Motor neuron (in vitro differentiated cells): ENCODE measurements at regions not wholly inside any gene's neighbourhood (a gene's known extent, or its start where the extent isn't known, plus 50 kb on each side); places are given as distances from the start of the nearest gene placed in this dataset.

ENCODE experiments used
- ATAC-seq, 8 experiments: fragments of 200-7000 bp; cut with Tn5 transposase; replicated peaks in 6 of 8; 2 replicates each; pipeline ENCODE4 v1.8.0; 2021; ENCODE audit warnings: mild to moderate bottlenecking in 8 of 8, moderate library complexity in 8 of 8
- H3K27ac ChIP-seq, 2 donors: fragments of 250-450 bp; sonication (Bioruptor Pico); 2 replicates each; pipeline ENCODE4 v1.9.0; 2021; ENCODE audit warnings: antibody characterized with exemption in 2 of 2, mild to moderate bottlenecking in 2 of 2, moderate library complexity in 1 of 2
- H3K4me1 ChIP-seq, 2 donors: fragments of 250-450 bp; sonication (Bioruptor Pico); replicated peaks in 1 of 2; 2 replicates each; pipeline ENCODE4 v1.6.1; 2021; ENCODE audit warnings: antibody characterized with exemption in 2 of 2, mild to moderate bottlenecking in 2 of 2, moderate library complexity in 1 of 2
- H3K4me3 ChIP-seq, 5 donors: fragments of 250-450 bp; sonication (Bioruptor Pico); 2 replicates each; pipeline ENCODE4 v1.9.0; 2021; ENCODE audit warnings: antibody characterized with exemption in 5 of 5, mild to moderate bottlenecking in 5 of 5, moderate library complexity in 4 of 5
- WGBS, 10 experiments: fragments of 450-650 bp; shearing (Covaris generic); methylation state at CpG; one replicate each; pipeline ENCODE4 v1.0.0; 2022; 5-methylcytosine and 5-hydroxymethylcytosine counted together
- in situ Hi-C, 9 experiments: fragments of 400-800 bp; cut with MboI; loops; one replicate each; pipeline ENCODE4 v1.15.0; 2021; ENCODE audit warnings: low sequenced_read_pairs in 9 of 9, low pct_unique_long_range_greater_than_20kb in 2 of 9; ENCODE audit not compliant: unreplicated experiment in 9 of 9

- no peak overlapping the region for H3K27ac ChIP-seq
- in situ Hi-C loops: no loop called here
- ATAC-seq: no peak
- H3K4me1 ChIP-seq: peaks cover 12 to 13% of the 10 kb centered on the region in 2 donors
- no peak overlapping the region for H3K4me3 ChIP-seq
- 0 to 93% (median 55%) methylated on average over 1 to 3 of the region's 3 CpGs; no CpG with 5 or more reads in 2 of the 10 experiments for whole genome bisulfite sequencing, 10 experiments
Measured at GRCh38 chr10:123408660-123409059, 254.5 kb downstream of the BUB3 start.

GRCh38 chr10:123409426-123409825 is 255.2 kb downstream of the BUB3 start:
- WGBS, 10 experiments: 0 to 83% (median 38%) methylated on average over 1 to 3 of the region's 3 CpGs; no CpG with 5 or more reads in 3 of the 10 experiments
- Histone ChIP-seq H3K4me1 (peaks cover 12 to 13% of the 10 kb centered on the region in 2 donors), H3K4me3 (no peak overlapping the region), H3K27ac (peak overlapping the region in 1 of 2 donors; percentile 19)
- in situ Hi-C loops: no loop called here
- ATAC-seq: no peak

GRCh38 chr10:123409884-123410283 is 255.7 kb downstream of the BUB3 start:
- H3K4me1 ChIP-seq: peaks cover 12 to 13% of the 10 kb centered on the region in 2 donors
- WGBS, 10 experiments: 0 to 90% (median 59%) methylated on average over 1 to 6 of the region's 6 CpGs; no CpG with 5 or more reads in 1 of the 10 experiments
- peak in 5 of 8 experiments; percentile 23 to 57 (median 27) for ATAC-seq
- no peak overlapping the region for H3K4me3 ChIP-seq
- H3K27ac ChIP-seq: peak overlapping the region in 1 of 2 donors; percentile 19
- in situ Hi-C loops: no loop called here

- H3K4me3 ChIP-seq: no peak overlapping the region
- WGBS, 10 experiments: 6 to 100% (median 77%) methylated on average over 1 to 2 of the region's 2 CpGs; no CpG with 5 or more reads in 5 of the 10 experiments
- ATAC-seq: no peak
- in situ Hi-C loops: no loop called here
- H3K27ac ChIP-seq: no peak overlapping the region
- peaks cover 12 to 13% of the 10 kb centered on the region in 2 donors for H3K4me1 ChIP-seq
Measured at GRCh38 chr10:123413353-123413752, 252.8 kb upstream of the GPR26 start.

GRCh38 chr10:123415523-123415922 is 250.6 kb upstream of the GPR26 start:
- in situ Hi-C loops: no loop called here
- Histone ChIP-seq H3K4me3 (no peak overlapping the region), H3K27ac (no peak overlapping the region), H3K4me1 (peaks cover 0 to 2% of the 10 kb centered on the region in 2 donors)
- WGBS, 10 experiments: 3 to 100% (median 74%) methylated on average over 1 to 4 of the region's 4 CpGs
- no peak for ATAC-seq

GRCh38 chr10:123417414-123417813 is 248.7 kb upstream of the GPR26 start:
- in situ Hi-C loops: no loop called here
- no peak for ATAC-seq
- no peaks in the 10 kb centered on the region for H3K4me1 ChIP-seq
- no peak overlapping the region for H3K4me3 ChIP-seq
- WGBS, 10 experiments: 0 to 100% (median 60%) methylated on average over 1 to 2 of the region's 2 CpGs; no CpG with 5 or more reads in 1 of the 10 experiments
- H3K27ac ChIP-seq: no peak overlapping the region

- Histone ChIP-seq H3K27ac (no peak overlapping the region), H3K4me3 (no peak overlapping the region), H3K4me1 (no peaks in the 10 kb centered on the region)
- 67 to 100% (median 80%) methylated on average over 1 of the region's 2 CpGs; no CpG with 5 or more reads in 5 of the 10 experiments for WGBS, 10 experiments
- in situ Hi-C loops: no loop called here
- ATAC-seq: peak in 1 of 8 experiments; percentile 49
Measured at GRCh38 chr10:123421461-123421860, 244.7 kb upstream of the GPR26 start.

GRCh38 chr10:123422261-123422660 is 243.9 kb upstream of the GPR26 start:
- Histone ChIP-seq H3K4me1 (peaks cover 5 to 7% of the 10 kb centered on the region in 2 donors), H3K27ac (no peak overlapping the region), H3K4me3 (no peak overlapping the region)
- WGBS, 10 experiments: 30 to 100% (median 92%) methylated on average over 1 to 5 of the region's 5 CpGs; no CpG with 5 or more reads in 3 of the 10 experiments
- ATAC-seq: no peak
- in situ Hi-C loops: no loop called here

- 24 to 100% (median 70%) methylated on average over 1 to 6 of the region's 6 CpGs; no CpG with 5 or more reads in 2 of the 10 experiments for WGBS, 10 experiments
- no peak for ATAC-seq
- Histone ChIP-seq H3K4me1 (peaks cover 24 to 30% of the 10 kb centered on the region in 2 donors), H3K27ac (no peak overlapping the region), H3K4me3 (no peak overlapping the region)
- in situ Hi-C loops: no loop called here
Measured at GRCh38 chr10:123424537-123424936, 241.6 kb upstream of the GPR26 start.

GRCh38 chr10:123425680-123426079 is 240.5 kb upstream of the GPR26 start:
- WGBS, 10 experiments: 19 to 78% (median 63%) methylated on average over 4 to 6 of the region's 6 CpGs; no CpG with 5 or more reads in 1 of the 10 experiments
- H3K27ac ChIP-seq: no peak overlapping the region
- no peak for ATAC-seq
- peaks cover 26 to 30% of the 10 kb centered on the region in 2 donors for H3K4me1 ChIP-seq
- in situ Hi-C loops: no loop called here
- no peak overlapping the region for H3K4me3 ChIP-seq

- in situ Hi-C loops: no loop called here
- H3K4me3 ChIP-seq: no peak overlapping the region
- no peak overlapping the region for H3K27ac ChIP-seq
- peaks cover 26 to 30% of the 10 kb centered on the region in 2 donors for H3K4me1 ChIP-seq
- 6 to 88% (median 58%) methylated on average over 2 to 12 of the region's 14 CpGs for WGBS, 10 experiments
- peak in 3 of 8 experiments; percentile 51 to 78 (median 59) for ATAC-seq
Measured at GRCh38 chr10:123427165-123427786, 238.9 kb upstream of the GPR26 start.

- in situ Hi-C loops: no loop called here
Measured at GRCh38 chr10:123428391-123428790, 237.8 kb upstream of the GPR26 start.

GRCh38 chr10:123429706-123430221 is 236.4 kb upstream of the GPR26 start:
- H3K27ac ChIP-seq: no peak overlapping the region
- in situ Hi-C loops: no loop called here
- peaks cover 26 to 30% of the 10 kb centered on the region in 2 donors for H3K4me1 ChIP-seq
- WGBS, 10 experiments: 0 to 68% (median 14%) methylated on average over 5 to 14 of the region's 14 CpGs; no CpG with 5 or more reads in 1 of the 10 experiments
- peak in 7 of 8 experiments; percentile 52 to 92 (median 86) for ATAC-seq
- no peak overlapping the region for H3K4me3 ChIP-seq

More at GRCh38 chr10:123428391-123428790, 237.8 kb upstream of the GPR26 start:
- peaks cover 26 to 30% of the 10 kb centered on the region in 2 donors for H3K4me1 ChIP-seq
- no peak overlapping the region for H3K27ac ChIP-seq
- WGBS, 10 experiments: 0 to 39% (median 12%) methylated on average over 1 to 11 of the region's 11 CpGs; no CpG with 5 or more reads in 2 of the 10 experiments
- ATAC-seq: peak in 3 of 8 experiments; percentile 26 to 59 (median 43)
- H3K4me3 ChIP-seq: no peak overlapping the region
